NOMO-1 treated with dmso at 0.1 percent for 144 hours (cell line): ENCODE measurements at regions not wholly inside any gene's neighbourhood (a gene's known extent, or its start where the extent isn't known, plus 50 kb on each side); places are given as distances from the start of the nearest gene placed in this dataset.
"Not testable (repeated sequence)": the region's sequence is repeated elsewhere in the genome, so short reads cannot be mapped to it uniquely, and the experiment has no call there.

Experiments
- DNase-seq: peaks from one replicate; lab custom pipeline; 2025; ENCODE audit not compliant: unreplicated experiment; lab: John Stamatoyannopoulos, UW

GRCh38 chr9:100639854-100640253 lies 62.0 kb downstream of the CAVIN4 start:
- DNase-seq, result no peak

- no peak for DNase-seq
Measured at GRCh38 chr9:100640447-100641050, 62.7 kb downstream of the CAVIN4 start.

GRCh38 chr9:100641166-100641565 lies 63.3 kb downstream of the CAVIN4 start:
- no peak for DNase-seq

DNA sequence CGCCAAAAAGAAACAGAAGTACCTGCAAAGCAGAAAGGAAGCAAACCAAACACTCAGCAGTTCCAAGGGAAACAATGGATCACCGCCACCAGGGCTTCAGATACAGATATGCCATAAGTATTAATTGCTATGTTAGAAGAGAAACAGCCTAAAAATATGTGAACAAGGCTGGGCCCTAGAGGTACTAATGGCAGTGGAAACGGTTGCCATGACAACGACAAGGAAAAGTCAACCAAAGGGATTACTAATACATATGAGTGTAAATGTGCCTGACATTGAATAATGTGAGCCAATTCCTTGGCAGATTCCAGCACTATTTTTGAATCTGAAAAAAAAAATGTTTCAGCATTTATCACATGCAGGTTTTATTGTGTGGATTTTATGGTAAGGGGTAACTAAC lies 75.0 kb downstream of the CAVIN4 start:
- DNase-seq, result no peak

- DNase-seq, result no peak
Measured at GRCh38 chr9:100653643-100654334, 75.9 kb downstream of the CAVIN4 start.

- not testable (repeated sequence) for DNase-seq
Measured at GRCh38 chr9:100656851-100657250, 79.0 kb downstream of the CAVIN4 start.

DNA sequence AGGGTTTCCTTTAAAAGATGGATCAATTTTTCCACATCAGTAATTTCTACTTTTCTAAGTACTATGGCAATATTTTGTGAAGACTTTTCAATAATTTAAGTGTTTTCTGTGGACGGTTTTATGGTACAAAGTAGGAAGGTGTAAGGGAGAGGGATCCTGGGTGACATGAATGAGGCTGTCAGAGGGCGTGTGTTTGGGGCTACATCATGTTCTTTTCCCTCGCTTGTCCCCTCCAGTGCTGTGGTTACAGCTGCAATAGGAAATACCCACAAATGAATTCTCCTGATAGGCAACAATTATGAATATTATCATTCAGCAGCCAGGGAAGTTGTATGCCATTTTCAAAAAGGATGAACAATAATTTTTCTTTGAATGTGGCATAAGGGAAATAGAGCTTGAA lies 83.8 kb downstream of the CAVIN4 start:
- DNase-seq, result no peak

- DNase-seq, result no peak
Measured at GRCh38 chr9:100662122-100662521, 84.2 kb downstream of the CAVIN4 start.

DNA sequence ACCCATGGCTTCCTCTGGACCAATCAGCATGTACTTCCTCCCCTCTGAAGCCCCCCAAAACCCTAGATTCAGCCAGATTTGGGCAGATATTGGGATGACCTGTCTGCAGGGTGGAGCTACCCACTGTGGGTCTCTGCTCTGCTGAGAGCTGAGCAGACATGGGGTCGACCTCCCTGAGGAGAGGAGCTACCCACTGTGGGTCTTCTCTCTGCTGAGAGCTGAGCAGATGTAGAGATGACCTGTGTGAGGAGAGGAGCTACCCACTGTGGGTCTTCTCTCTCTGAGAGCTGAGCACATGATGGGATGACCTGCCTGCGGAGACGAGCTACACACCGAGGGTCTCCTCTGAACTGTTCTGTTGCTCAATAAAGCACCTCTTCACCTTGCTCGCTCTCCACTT lies 89.6 kb downstream of the CAVIN4 start:
- no peak for DNase-seq

GRCh38 chr9:100668024-100668423 lies 90.1 kb downstream of the CAVIN4 start:
- no peak for DNase-seq

GRCh38 chr9:100669968-100670367 lies 92.1 kb downstream of the CAVIN4 start:
- DNase-seq, result no peak

GRCh38 chr9:100670719-100671118 lies 92.8 kb downstream of the CAVIN4 start:
- no peak for DNase-seq

DNA sequence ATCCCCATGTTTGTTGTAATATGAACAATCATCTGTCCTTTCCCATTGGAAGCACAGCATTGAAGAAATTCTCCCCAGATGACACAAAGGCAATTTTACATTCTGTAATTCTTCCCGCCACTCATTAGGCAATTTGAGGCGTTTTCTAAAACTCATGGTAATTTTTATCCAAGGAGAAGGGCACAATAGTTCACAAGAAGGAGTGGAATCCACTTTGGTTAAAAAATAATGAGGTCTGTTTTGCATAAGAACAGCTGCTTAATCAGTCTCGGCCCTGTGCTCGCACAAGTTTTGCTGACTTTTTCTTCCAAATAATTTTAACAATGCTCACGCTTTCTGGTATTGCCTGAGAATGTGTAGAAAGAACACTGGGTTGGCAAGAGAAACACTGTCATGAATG lies 94.0 kb downstream of the CAVIN4 start:
- no peak for DNase-seq

- DNase-seq, result no peak
Measured at GRCh38 chr9:100673249-100673648, 95.4 kb downstream of the CAVIN4 start.

- DNase-seq, result no peak
Measured at GRCh38 chr9:100674419-100675122, 96.7 kb downstream of the CAVIN4 start.

DNA sequence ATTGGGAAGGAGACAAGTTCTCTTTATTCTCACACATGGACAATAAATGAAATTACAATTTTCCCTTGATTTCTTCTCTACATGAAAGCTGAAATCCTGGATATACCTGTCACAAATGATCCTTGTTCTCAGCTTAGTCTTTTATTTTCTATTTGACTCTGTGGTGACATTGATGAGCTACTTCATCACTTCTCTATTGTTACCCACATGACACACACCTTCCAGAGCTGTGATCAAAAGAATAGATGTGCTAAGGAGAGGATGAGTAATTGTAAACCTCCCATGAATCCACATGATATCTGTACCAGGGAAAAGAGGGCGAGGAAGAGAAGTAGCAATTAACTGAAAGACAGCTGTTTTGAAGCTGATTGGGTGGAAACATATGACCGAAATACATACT lies 102.0 kb downstream of the CAVIN4 start:
- DNase-seq, result no peak

GRCh38 chr9:100686420-100686819 lies 108.5 kb downstream of the CAVIN4 start:
- no peak for DNase-seq

DNA sequence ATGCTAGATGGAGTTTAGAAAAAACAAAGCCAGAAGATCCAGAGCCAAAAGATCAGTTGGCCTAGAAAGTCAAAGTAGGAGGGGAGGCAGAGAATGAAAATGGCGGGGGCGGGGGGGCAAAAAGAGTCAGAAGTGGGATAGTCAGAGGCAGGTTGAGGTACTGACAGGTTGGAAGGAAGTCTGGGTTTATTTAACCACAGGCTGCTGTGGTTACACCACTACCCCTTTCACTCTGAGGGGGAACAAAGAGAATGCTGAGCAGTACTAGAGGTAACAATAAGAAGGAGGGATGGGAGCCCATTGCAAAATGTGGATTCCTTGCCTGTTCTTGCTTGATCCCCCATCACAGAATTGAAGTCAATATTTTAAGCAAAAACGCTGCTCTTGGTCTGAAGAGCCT lies 111.8 kb downstream of the CAVIN4 start:
- no peak for DNase-seq

DNA sequence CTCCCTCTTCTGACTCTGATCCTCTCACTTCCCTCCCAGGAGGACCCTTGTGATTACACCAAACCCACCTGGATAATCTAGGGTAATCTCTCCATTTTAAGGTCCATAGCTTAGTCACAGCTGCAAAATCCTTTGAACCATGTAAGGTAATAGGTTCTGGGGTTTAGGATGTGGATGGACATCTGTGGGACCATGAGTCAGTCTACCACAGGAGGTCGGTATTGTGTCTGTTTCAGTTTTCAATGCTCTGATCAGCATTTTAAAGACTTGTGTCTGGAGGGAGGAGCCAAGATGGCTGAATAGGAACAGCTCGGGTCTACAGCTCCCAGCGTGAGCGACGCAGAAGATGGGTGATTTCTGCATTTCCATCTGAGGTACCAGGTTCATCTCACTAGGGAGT lies 112.6 kb downstream of the CAVIN4 start:
- no peak for DNase-seq

DNA sequence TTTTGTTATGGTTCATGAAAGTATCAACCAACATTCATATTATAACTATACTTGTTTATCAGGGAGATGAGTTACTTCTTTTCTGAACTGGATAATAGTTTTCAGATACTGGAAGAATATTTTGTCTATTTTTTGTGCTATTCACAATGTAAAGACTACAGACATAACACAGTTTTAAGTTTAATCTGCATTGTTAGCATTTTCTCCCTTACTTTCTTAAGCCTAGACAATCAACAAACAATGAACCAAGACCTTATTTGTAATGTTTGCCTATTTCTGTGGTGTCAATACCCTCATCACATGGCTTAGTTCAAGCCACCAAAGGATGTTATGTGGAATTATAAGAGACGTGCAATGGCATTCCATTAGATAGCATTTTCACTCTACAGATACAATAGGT lies 119.5 kb downstream of the CAVIN4 start:
- no peak for DNase-seq

- DNase-seq, result no peak
Measured at GRCh38 chr9:100698945-100699344, 121.1 kb downstream of the CAVIN4 start.

- DNase-seq, result no peak
Measured at GRCh38 chr9:100699668-100700067, 121.8 kb downstream of the CAVIN4 start.
